NAMALWA (cell line): ENCODE measurements at regions not wholly inside any gene's neighbourhood (a gene's known extent, or its start where the extent isn't known, plus 50 kb on each side); places are given as distances from the start of the nearest gene placed in this dataset.
A peak's percentile ranks its signal among the peaks of the same experiment; 100 is the strongest.
"Not testable (repeated sequence)": the region's sequence is repeated elsewhere in the genome, so short reads cannot be mapped to it uniquely, and the experiment has no call there.

Experiments used
- DNase-seq: peaks from one replicate; pipeline ENCODE4 v3.0.0-alpha.2; 2015; ENCODE audit warnings: low spot score

GRCh38 chr22:33221568-33221967 is 163.4 kb upstream of the SYN3 start:
- no peak for DNase-seq

DNA sequence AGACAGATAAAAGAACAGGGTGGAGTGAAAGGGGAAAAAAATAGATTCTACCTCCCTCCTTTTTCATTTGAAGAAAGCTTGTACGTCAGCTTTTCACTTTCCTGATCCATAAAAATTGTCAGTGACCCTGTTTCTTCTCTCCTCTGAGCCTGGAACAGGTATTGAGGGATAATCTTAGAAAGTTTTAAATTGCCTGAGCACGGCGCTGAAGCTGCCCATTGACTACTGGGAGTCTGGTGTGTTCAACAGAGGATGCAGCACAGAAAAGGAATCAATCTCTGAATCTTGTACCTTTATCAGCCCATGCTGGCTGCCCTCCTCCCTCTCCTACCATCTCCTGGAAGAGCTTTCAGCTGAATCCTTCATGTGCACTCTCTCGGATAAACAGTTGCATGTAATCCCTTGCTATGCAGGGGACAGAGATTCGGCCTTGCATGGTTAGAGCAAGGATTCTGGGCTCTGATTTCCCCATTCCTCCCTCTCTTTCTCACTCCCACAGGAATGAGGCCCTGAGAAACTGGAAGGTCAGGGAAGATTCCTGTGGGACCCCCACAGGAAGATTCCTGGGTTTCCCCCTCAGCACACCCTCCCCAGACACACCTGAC is 162.4 kb upstream of the SYN3 start:
- DNase-seq = no peak

- DNase-seq = no peak
Measured at GRCh38 chr22:33219648-33220384, 161.6 kb upstream of the SYN3 start.

- DNase-seq = no peak
Measured at GRCh38 chr22:33213383-33214075, 155.3 kb upstream of the SYN3 start.

DNA sequence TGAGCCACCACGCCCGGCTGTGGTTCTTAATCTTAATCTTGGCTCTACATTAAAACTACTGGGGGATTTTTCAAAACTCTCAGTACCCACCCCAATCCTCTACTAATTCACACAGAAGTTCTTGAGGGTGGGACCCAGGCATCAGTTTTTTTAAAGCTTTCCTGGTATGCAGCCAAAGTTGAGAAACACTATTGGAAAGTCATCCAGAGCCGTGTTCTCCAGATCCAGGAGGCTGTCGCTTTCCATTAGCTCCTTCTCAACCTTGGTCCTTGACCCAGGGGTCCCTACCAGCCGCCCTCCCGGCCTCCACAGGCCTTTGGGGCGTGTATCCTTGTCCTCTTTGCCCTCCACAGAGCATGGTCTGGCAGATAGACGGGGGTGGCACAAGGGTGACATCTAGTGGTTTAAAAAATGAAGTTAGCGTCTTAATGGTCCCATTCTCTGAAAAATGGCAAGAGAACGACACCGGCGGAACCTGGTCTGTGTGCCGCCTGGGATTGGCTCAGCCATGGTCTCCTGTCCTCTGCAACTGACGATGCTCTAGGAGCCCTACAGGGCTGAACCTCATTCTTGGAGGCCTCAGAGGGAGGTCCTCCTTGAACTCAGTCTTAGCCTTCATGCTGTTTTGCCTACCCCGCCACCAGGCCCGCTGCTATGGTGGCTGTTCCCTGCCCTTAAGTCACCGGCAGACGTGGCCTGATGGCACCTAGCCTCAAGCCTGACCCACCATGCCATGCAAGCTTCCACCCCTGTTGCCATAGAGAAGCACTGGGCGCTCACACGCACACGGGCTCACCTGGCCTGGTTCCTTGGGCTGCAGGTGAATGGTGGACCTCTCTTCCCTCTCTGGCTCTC is 152.0 kb upstream of the SYN3 start:
- peak; percentile 83 for DNase-seq

GRCh38 chr22:33204408-33204807 is 146.2 kb upstream of the SYN3 start:
- peak; percentile 12 for DNase-seq

- no peak for DNase-seq
Measured at GRCh38 chr22:33202455-33202854, 144.3 kb upstream of the SYN3 start.

DNA sequence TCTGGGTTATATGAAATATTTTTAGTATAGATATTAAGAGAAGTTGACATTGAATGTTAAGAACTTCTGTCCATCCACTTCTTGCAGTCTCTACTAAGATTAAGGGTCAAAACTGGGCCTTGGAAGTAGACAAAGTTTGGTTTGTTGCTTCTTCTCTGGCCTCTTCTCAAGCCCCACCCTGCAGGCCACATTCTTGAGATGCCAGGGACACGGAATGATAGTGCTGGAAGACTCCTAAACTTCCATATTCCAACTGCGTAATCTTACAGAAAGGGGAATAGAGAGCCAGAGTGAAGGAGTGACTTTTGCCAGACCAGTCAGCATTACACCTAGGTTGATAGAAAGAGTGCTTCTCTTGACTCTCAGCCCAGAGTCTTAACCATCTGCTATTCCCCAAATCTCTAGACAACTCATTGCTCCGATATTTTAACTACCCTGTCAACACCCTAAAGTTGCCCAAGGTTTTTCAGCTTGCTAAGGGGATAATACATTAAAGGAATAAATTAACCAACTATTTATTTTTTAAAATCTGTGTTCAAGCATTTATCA is 136.4 kb upstream of the SYN3 start:
- DNase-seq = no peak

DNA sequence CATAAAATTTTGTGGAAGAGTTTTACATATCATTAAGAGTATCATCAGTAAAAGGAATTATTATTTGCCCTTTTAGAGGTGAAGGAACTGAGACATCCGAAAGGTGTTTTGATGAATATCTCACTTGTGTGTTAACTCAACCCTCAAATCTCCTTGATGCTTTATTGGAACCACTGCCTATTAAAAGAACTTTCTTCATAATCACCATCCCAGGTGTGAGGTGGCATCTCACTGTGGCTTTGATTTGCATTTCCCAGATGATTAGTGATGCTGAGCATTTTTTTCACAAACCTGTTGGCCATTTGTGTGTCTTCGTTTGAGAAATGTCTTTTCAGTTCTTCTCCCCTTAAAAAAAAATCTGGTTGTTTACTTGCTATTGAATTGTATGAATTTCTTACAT is 134.0 kb upstream of the SYN3 start:
- DNase-seq = peak; percentile 76

DNA sequence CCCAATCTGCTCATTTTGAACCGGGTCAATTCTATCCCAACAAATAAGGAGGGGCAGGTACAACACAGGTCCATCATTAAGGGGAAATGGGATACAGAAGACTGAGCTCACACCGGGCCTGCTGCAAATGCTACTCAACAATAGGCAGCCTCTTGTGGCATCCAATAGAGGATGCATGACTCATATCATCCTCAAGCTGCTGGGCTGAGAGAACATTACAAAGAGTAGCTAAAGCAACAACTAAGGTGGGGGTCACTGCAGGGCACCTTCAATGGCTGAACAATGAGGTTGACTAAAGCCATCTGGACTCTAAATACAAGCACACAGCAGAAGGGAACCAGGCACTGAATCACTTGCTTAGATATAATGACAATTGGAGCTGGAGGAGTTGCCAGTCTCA is 130.1 kb upstream of the SYN3 start:
- no peak for DNase-seq

- no peak for DNase-seq
Measured at GRCh38 chr22:33186816-33187215, 128.6 kb upstream of the SYN3 start.

- peak; percentile 33 for DNase-seq
Measured at GRCh38 chr22:33180356-33180755, 122.2 kb upstream of the SYN3 start.

GRCh38 chr22:33167998-33168790 is 110.0 kb upstream of the SYN3 start:
- DNase-seq = no peak

GRCh38 chr22:33166206-33166605 is 108.0 kb upstream of the SYN3 start:
- no peak for DNase-seq

DNA sequence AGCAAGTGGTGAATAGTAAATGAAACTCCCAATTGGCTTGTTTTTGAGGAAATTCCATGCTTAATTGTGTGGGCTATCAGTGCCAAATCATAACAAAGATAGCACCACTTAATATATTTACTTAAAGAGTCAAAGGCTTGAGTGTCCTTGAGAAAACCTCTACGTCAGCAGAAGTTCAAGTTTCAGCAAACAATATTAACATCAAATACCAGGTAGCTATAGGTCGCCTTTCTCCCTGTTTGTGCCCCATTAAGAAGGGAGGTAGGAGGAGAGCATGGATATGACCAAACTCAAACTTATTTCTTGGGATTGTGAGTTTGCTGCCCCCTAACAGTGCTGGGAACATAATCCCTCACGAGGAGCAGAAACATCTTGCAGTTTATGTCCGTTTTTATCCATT is 105.6 kb upstream of the SYN3 start:
- no peak for DNase-seq

GRCh38 chr22:33162196-33162595 is 104.0 kb upstream of the SYN3 start:
- DNase-seq = no peak

GRCh38 chr22:33160525-33160924 is 102.3 kb upstream of the SYN3 start:
- DNase-seq = no peak

- not testable (repeated sequence) for DNase-seq
Measured at GRCh38 chr22:33154967-33155366, 96.8 kb upstream of the SYN3 start.

- no peak for DNase-seq
Measured at GRCh38 chr22:33149611-33150010, 91.4 kb upstream of the SYN3 start.

- DNase-seq = no peak
Measured at GRCh38 chr22:33144721-33145120, 86.5 kb upstream of the SYN3 start.
